Muscle layer of colon (tissue), 2 donors: ENCODE measurements at regions not wholly inside any gene's neighbourhood (a gene's known extent, or its start where the extent isn't known, plus 50 kb on each side); places are given as distances from the start of the nearest gene placed in this dataset.

Source experiments
- H3K27ac ChIP-seq: one replicate; pipeline ENCODE4 v1.7.0; 2013; ENCODE audit warnings: low read depth, mild to moderate bottlenecking, low read length, moderate library complexity
- H3K27me3 ChIP-seq, 2 donors: one replicate each; pipeline ENCODE4 v1.7.0; 2013; ENCODE audit warnings: low read length in 2 of 2, mild to moderate bottlenecking in 2 of 2; ENCODE audit not compliant: insufficient read depth in 2 of 2, control insufficient read depth in 1 of 2
- H3K36me3 ChIP-seq: one replicate; pipeline ENCODE4 v1.7.0; 2013; ENCODE audit warnings: mild to moderate bottlenecking, low read length; ENCODE audit not compliant: insufficient read depth
- H3K4me1 ChIP-seq: one replicate; pipeline ENCODE4 v1.7.0; 2013; ENCODE audit warnings: mild to moderate bottlenecking, low read length; ENCODE audit not compliant: insufficient read depth
- H3K4me3 ChIP-seq, 2 donors: one replicate each; pipeline ENCODE4 v1.7.0; 2013; ENCODE audit warnings: low read length in 2 of 2, low read depth in 1 of 2, mild to moderate bottlenecking in 1 of 2, moderate library complexity in 1 of 2
- H3K9ac ChIP-seq: one replicate; pipeline ENCODE4 v1.7.0; 2013; ENCODE audit warnings: low read length
- H3K9me3 ChIP-seq: one replicate; pipeline ENCODE4 v1.7.0; 2013; ENCODE audit warnings: mild to moderate bottlenecking, low read length
- donor health status: abdominal sarcoma.
- donor health status: Adenocarcinoma of cecum.

DNA sequence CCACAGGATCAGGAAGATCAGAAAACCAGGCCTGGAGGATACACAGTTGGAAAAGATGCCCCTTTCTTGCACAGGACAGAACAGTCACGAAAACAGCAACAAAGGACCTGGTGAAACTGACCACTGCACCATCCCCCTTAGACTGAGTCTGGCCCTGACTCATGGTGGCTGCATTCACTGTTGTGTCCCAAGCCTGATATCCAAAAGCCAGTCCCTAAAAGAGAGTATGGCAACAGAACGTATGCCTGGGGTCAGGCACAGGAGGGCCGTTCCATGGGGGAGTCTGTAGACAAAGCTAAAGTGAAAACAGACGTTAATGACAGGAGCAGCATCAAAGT, 301.1 kb upstream of the NBEA start:
- Histone ChIP-seq H3K9ac (no peak overlapping the region), H3K4me1 (no peaks in the 10 kb centered on the region), H3K27me3 (no peaks in the 10 kb centered on the region), H3K27ac (no peak overlapping the region), H3K4me3 (no peak overlapping the region), H3K36me3 (no peaks in the 10 kb centered on the region), H3K9me3 (no peaks in the 10 kb centered on the region)

DNA sequence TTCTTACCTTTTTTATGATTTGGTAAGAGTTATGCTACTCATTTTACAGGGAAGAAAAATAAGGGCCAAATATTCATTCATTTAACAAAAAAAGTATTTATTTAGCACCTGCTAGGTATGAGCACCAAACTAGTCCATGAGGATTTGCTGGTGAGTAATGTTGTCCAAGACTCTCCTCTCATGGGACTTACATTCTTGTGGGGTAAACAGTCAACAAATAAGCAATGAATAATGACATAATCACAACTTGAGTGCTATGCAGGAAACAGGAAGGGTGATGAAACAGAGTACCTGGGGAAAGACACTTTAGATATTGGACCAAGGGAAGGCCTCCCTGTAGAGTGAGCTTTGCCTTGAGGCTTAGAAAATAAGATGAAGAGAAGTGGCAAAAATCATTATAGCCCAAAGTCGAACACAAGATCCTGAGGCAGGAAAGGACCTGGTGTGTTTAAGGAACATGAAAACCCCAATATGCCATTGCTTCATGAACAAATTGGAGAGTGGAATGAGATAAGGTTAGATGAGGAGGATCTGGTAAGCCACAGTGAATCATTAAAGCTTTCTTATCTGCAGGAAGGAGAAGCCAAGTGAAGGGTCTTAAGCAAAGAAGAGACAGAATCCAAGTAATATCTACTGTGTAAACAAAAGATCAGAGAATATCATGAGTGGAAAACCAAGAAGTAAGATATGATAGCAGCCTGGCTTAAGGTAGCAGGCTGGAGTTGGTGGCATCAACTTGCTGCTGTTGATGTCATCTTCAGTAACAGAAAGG, 294.5 kb upstream of the NBEA start:
- no peaks in the 10 kb centered on the region for H3K27me3 ChIP-seq
- H3K9ac ChIP-seq, result no peak overlapping the region
- H3K9me3 ChIP-seq, result no peaks in the 10 kb centered on the region
- no peak overlapping the region for H3K4me3 ChIP-seq
- no peak overlapping the region for H3K27ac ChIP-seq
- H3K4me1 ChIP-seq, result no peaks in the 10 kb centered on the region
- H3K36me3 ChIP-seq, result no peaks in the 10 kb centered on the region

DNA sequence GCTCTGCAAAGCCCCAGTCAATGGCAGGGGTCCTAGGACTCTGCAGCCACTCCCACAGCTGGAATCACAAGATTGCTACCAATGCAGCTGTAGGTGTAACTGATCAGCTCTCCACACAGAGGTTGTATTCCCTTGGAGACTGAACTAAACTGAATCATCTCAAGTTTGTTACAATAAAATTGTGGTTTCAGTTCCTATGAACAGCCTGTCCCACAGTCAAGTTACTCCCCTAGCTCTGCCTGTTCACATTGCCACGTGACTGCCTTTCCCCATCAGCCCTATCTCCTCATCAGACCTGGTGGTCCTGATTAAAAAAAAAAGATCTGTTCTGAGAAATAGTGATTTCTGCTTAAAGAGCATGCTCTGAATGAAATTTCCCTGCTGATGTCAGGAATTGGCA, 287.9 kb upstream of the NBEA start:
- Histone ChIP-seq H3K4me1 (no peaks in the 10 kb centered on the region), H3K27me3 (no peaks in the 10 kb centered on the region), H3K4me3 (no peak overlapping the region), H3K27ac (no peak overlapping the region), H3K9me3 (no peaks in the 10 kb centered on the region), H3K9ac (no peak overlapping the region), H3K36me3 (no peaks in the 10 kb centered on the region)

DNA sequence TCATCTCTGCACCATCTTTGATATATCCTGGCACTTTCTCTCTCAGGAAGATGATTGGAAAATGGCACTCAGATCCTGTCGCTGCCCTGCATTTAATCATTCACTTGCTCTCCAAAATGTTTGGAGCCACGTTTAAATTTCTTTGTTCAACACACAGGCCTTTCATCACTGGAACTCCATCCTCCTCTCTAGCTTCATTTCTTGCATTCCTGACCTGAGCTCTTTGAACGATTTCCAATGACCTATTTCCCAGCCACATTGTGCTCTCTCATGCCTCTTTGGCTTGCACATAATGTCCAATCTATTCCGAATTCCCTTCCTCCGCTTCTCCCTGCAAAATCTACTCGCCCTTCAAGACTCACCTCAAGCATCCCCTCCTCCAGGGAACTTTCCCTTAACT, 287.4 kb upstream of the NBEA start:
- H3K27ac ChIP-seq, result no peak overlapping the region
- no peak overlapping the region for H3K4me3 ChIP-seq
- H3K4me1 ChIP-seq, result no peaks in the 10 kb centered on the region
- no peak overlapping the region for H3K9ac ChIP-seq
- no peaks in the 10 kb centered on the region for H3K9me3 ChIP-seq
- no peaks in the 10 kb centered on the region for H3K27me3 ChIP-seq
- H3K36me3 ChIP-seq, result no peaks in the 10 kb centered on the region

DNA sequence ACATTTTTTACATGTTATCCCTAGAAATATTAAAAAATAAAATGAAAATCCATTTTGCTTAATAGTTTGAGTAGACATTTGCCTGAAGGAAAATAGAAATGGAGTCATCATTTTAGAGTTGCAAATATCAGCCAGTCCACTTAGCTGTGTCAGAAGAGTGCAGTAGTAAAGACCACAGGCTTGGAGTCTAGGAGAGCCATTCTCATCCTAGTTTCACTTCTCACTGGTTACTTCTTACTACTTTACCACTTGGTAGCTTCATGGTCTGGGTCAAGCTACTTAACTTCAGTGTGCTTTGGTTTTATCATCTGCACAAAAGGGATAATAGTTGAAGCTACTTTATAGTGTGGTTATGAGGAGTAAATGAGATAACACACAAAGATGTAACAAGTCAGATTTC, 286.5 kb upstream of the NBEA start:
- H3K27me3 ChIP-seq, result no peaks in the 10 kb centered on the region
- H3K27ac ChIP-seq, result no peak overlapping the region
- H3K36me3 ChIP-seq, result no peaks in the 10 kb centered on the region
- no peaks in the 10 kb centered on the region for H3K9me3 ChIP-seq
- no peak overlapping the region for H3K4me3 ChIP-seq
- no peaks in the 10 kb centered on the region for H3K4me1 ChIP-seq
- no peak overlapping the region for H3K9ac ChIP-seq

DNA sequence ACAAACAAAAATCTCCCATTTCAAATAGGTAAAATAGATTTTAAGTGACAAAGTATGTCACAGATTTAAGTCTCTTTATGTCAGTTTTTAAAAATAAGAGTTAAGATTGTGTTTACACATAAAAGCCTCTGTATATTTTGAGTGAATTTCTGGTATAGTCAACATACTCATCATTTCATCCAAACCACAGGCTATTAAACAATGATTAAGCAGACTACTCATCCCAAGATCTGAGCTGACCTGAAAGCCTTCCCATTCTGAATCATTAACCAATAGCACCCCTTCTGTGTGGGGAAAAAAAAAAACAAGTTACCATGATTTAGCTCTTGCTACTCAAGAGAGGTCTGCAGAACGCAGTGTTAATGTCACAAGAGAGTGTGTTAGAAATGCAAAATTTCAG, 284.4 kb upstream of the NBEA start:
- no peak overlapping the region for H3K9ac ChIP-seq
- no peak overlapping the region for H3K27ac ChIP-seq
- H3K4me1 ChIP-seq, result no peaks in the 10 kb centered on the region
- H3K9me3 ChIP-seq, result no peaks in the 10 kb centered on the region
- H3K27me3 ChIP-seq, result no peaks in the 10 kb centered on the region
- no peaks in the 10 kb centered on the region for H3K36me3 ChIP-seq
- H3K4me3 ChIP-seq, result no peak overlapping the region

DNA sequence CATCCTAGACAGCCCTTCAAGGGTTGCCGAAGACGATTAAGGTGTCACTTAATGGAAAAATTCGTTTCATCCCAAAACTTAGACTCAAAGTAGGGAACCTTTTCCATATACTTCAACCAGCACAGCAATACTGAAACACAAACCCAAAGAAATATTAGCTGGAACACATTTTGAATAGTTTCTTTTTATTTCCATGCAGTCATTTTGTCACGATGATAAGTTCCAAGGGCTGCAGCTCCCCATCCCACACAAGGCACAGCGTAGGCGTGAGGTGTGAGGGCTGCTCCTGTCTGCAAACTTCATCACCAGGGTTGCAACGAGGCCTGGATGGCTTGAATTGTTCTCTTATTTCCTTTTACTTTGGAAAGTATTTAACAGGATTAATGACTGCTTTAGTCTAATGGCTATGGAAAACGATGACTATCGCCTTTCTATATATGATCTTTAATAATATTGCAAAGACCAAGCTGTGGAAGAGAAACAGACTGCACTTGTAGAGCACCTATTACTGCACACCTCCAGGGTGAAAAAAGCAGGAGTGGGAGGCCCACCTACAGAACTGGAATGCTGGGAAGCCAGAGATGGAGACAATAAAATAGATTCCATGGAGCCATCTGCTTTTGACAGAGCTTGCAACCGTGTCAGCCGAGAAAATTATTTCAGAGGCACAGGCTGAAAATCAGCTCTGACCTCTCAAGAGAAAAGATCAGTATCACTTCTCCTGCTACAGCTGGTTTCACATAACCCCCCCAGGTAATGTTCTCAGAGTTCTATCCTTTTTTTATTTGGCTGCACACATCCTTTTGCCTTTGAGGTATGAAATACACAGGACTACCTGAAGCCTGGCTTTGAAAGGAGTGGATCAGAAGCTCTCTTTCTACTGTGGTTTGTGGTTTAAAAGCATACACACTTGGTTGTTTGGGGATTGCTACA, 274.5 kb upstream of the NBEA start:
- Histone ChIP-seq H3K9ac (no peak overlapping the region), H3K4me3 (no peak overlapping the region), H3K9me3 (no peaks in the 10 kb centered on the region), H3K4me1 (no peaks in the 10 kb centered on the region), H3K36me3 (no peaks in the 10 kb centered on the region), H3K27me3 (no peaks in the 10 kb centered on the region), H3K27ac (no peak overlapping the region)

DNA sequence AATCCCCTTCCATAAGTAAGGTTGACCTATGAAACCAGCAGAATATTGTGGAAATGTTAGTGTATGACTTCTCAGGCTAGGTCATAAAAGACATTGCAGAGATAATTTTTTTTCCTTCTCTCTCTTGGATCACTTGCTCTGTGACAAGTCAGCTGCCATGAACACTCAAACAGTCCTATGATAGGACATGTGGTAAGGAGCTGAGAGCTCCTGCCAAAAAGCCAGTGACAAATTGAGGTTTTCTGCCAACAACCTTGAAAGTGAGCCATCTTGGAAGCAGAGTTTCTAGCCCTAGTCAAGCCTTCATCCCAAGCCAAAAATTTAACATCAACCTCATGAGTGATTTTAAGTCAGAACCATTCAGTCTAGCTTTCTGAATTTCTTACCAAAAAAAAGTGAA, 270.9 kb upstream of the NBEA start:
- Histone ChIP-seq H3K4me1 (no peaks in the 10 kb centered on the region), H3K27ac (no peak overlapping the region), H3K4me3 (no peak overlapping the region), H3K36me3 (no peaks in the 10 kb centered on the region), H3K9ac (no peak overlapping the region), H3K27me3 (no peaks in the 10 kb centered on the region), H3K9me3 (no peaks in the 10 kb centered on the region)

DNA sequence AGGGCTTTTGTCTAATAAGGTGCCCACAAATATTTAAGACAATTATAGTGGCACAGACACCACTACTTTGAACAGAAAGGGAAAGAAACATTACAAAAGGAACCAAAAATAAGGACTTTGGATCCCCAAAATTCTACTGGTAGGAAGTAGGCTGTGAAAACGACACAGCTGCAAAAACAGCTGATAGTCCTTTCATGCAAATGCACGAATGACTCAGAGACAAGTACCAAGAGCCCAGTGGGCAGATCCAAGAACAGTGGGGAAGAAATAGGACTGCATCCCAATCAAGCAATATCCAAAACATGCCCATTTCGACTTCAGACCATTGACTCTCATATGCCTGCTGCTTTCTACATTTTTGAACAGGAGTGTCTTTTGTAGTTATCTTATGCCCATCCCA, 269.4 kb upstream of the NBEA start:
- Histone ChIP-seq H3K27ac (no peak overlapping the region), H3K9ac (no peak overlapping the region), H3K4me1 (no peaks in the 10 kb centered on the region), H3K9me3 (no peaks in the 10 kb centered on the region), H3K4me3 (no peak overlapping the region), H3K27me3 (no peaks in the 10 kb centered on the region), H3K36me3 (no peaks in the 10 kb centered on the region)

DNA sequence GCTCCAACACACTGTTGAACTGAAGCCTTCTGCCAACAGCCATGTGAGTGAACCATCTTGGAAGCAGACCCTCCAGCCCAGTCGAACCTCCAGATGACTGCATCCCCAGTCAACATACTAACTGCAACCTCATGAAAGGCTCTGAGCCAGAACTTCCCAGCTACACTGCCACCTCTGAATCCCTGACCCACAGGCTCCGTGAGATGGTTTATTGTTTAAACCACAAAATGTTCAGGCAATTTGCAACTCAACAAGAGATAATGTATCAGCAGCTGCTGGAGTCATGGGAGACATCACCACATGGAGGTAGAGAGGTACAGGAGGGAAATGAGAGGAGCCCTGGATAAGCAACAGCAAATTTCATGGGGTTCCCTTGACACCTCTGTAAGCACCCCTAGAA, 266.4 kb upstream of the NBEA start:
- H3K27ac ChIP-seq, result no peak overlapping the region
- H3K27me3 ChIP-seq, result no peaks in the 10 kb centered on the region
- H3K9ac ChIP-seq, result no peak overlapping the region
- H3K36me3 ChIP-seq, result no peaks in the 10 kb centered on the region
- H3K9me3 ChIP-seq, result no peaks in the 10 kb centered on the region
- no peak overlapping the region for H3K4me3 ChIP-seq
- H3K4me1 ChIP-seq, result no peaks in the 10 kb centered on the region

DNA sequence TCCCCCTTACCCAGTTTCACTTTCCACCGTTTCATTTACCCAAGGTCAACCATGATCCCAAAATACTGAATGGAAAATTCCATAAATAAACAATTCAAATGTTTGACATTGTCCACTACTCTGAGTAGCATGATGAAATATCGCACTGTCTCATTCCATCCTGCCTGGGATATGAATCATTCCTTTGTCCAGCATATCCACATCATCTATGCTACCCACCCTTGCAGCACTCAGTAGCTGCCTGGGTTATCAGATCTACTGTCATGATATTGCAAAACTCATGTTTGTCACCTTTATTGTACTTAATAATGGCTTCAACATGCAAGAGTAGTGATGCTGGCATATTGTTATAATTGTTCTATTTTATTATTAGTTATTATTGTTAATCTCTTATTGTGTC, 263.9 kb upstream of the NBEA start:
- H3K36me3 ChIP-seq, result no peaks in the 10 kb centered on the region
- no peaks in the 10 kb centered on the region for H3K27me3 ChIP-seq
- no peaks in the 10 kb centered on the region for H3K9me3 ChIP-seq
- H3K4me3 ChIP-seq, result no peak overlapping the region
- no peaks in the 10 kb centered on the region for H3K4me1 ChIP-seq
- no peak overlapping the region for H3K27ac ChIP-seq
- H3K9ac ChIP-seq, result no peak overlapping the region
